B cell (primary cell): ENCODE measurements at regions not wholly inside any gene's neighbourhood (a gene's known extent, or its start where the extent isn't known, plus 50 kb on each side); places are given as distances from the start of the nearest gene placed in this dataset.

Experiments used
- ATAC-seq: fragments of 200-7000 bp; cut with Tn5 transposase; one replicate; pipeline ENCODE4 v1.10.0; 2021; ENCODE audit warnings: low read depth, mild to moderate bottlenecking, moderate number of reproducible peaks, moderate library complexity
- CTCF ChIA-PET: fragments of 350-600 bp; sonication (Branson Sonifier 250); formaldehyde crosslinking; loops from one replicate; lab custom pipeline; 2021; ENCODE audit warnings: antibody characterized with exemption, inconsistent platforms; lab: Charles Lee
- POLR2A ChIA-PET: fragments of 350-600 bp; sonication (Branson Sonifier 250); formaldehyde crosslinking; loops from one replicate; lab custom pipeline; 2021; ENCODE audit warnings: antibody characterized with exemption; lab: Charles Lee
- DNase-seq: peaks from one replicate; pipeline ENCODE4 v3.0.0; 2013
- H2AFZ ChIP-seq: 2 replicates; pipeline ENCODE4 v1.6.1; 2012; ENCODE audit warnings: mild to moderate bottlenecking, low read depth, low read length; ENCODE audit not compliant: insufficient read depth, poor library complexity, severe bottlenecking
- H3K27ac ChIP-seq, 2 donors: 1 replicate in 1 of 2; 2 replicates in 1 of 2; pipeline ENCODE4 v1.5.1; 2012 to 2013; ENCODE audit warnings: low read length in 2 of 2, mild to moderate bottlenecking in 2 of 2, moderate library complexity in 1 of 2
- H3K27me3 ChIP-seq, 4 experiments: fragments of 200-600 bp in 1 of 4; sonication (generic) in 1 of 4; replicated peaks in 1 of 4; 1 replicate in 2 of 4; 2 replicates in 2 of 4; pipeline versions ENCODE4 v1.6.1 to v1.7.0; 2013 to 2016; ENCODE audit warnings: low read length in 3 of 4, mild to moderate bottlenecking in 2 of 4, mixed read lengths in 1 of 4, moderate library complexity in 1 of 4; ENCODE audit not compliant: insufficient read depth in 4 of 4, control insufficient read depth in 3 of 4; ENCODE audit errors: control extremely low read depth in 1 of 4
- H3K36me3 ChIP-seq, 2 experiments: replicated peaks in 1 of 2; 1 replicate in 1 of 2; 2 replicates in 1 of 2; pipeline versions ENCODE4 v1.6.1 to v1.7.1; 2013; ENCODE audit warnings: low read length in 1 of 2; ENCODE audit not compliant: insufficient read depth in 2 of 2, control insufficient read depth in 1 of 2; ENCODE audit errors: control extremely low read depth in 1 of 2, extremely low read depth in 1 of 2
- H3K4me1 ChIP-seq, 2 donors: fragments of 200-600 bp in 1 of 2; sonication (generic) in 1 of 2; 1 replicate in 1 of 2; 2 replicates in 1 of 2; pipeline versions ENCODE4 v1.5.1 to v1.6.1; 2013 to 2017; ENCODE audit warnings: low read length in 2 of 2; ENCODE audit not compliant: control insufficient read depth in 2 of 2, insufficient read depth in 2 of 2
- H3K4me2 ChIP-seq: replicated peaks from 2 replicates; pipeline ENCODE3; 2012; ENCODE audit warnings: mild to moderate bottlenecking, low read depth, low read length; ENCODE audit not compliant: poor library complexity, severe bottlenecking
- H3K4me3 ChIP-seq, 5 experiments: fragments of 200-600 bp in 1 of 5; sonication (generic) in 1 of 5; 1 replicate in 3 of 5; 2 replicates in 2 of 5; pipeline versions ENCODE4 v1.5.1 to v1.7.0; 2011 to 2016; ENCODE audit warnings: low read length in 4 of 5, mild to moderate bottlenecking in 4 of 5, low read depth in 2 of 5, control low read depth in 1 of 5, moderate library complexity in 1 of 5; ENCODE audit not compliant: insufficient read depth in 1 of 5; ENCODE audit errors: control extremely low read depth in 1 of 5, extremely low read depth in 1 of 5
- H3K79me2 ChIP-seq: fragments of 200-600 bp; sonication (generic); one replicate; pipeline ENCODE4 v1.6.0; 2016; ENCODE audit warnings: low read length; ENCODE audit not compliant: control insufficient read depth, insufficient read depth
- H3K9ac ChIP-seq: fragments of 200-600 bp; sonication (generic); 2 replicates; pipeline ENCODE4 v1.6.1; 2017; ENCODE audit warnings: mild to moderate bottlenecking, low read length, moderate library complexity
- H3K9me3 ChIP-seq, 3 donors: one replicate each; pipeline versions ENCODE4 v1.6.1 to v1.7.1; 2013; ENCODE audit warnings: low read length in 2 of 3; ENCODE audit not compliant: control insufficient read depth in 2 of 3, insufficient read depth in 1 of 3; ENCODE audit errors: control extremely low read depth in 1 of 3
- H4K20me1 ChIP-seq: 2 replicates; pipeline ENCODE4 v1.6.0; 2012; ENCODE audit warnings: mild to moderate bottlenecking, low read length; ENCODE audit not compliant: insufficient read depth, control insufficient read depth, poor library complexity, severe bottlenecking
- H3K27ac Mint-ChIP-seq: one replicate; pipeline ENCODE4 v1.8.0; 2021; ENCODE audit warnings: mixed read lengths
- H3K27me3 Mint-ChIP-seq: one replicate; pipeline ENCODE4 v1.8.0; 2021; ENCODE audit warnings: mixed read lengths
- H3K4me1 Mint-ChIP-seq: one replicate; pipeline ENCODE4 v1.8.0; 2021; ENCODE audit warnings: mixed read lengths
- H3K4me3 Mint-ChIP-seq: one replicate; pipeline ENCODE4 v1.8.0; 2021; ENCODE audit warnings: mixed read lengths
- H3K9me3 Mint-ChIP-seq: one replicate; pipeline ENCODE4 v1.8.0; 2022; ENCODE audit warnings: mixed read lengths; ENCODE audit not compliant: insufficient read depth
- EZH2 ChIP-seq: IDR thresholded peaks from 2 replicates; pipeline ENCODE4 v1.6.1; 2012; ENCODE audit warnings: borderline replicate concordance, low read depth, mild to moderate bottlenecking, moderate library complexity, low read length; ENCODE audit not compliant: insufficient read depth, poor library complexity, severe bottlenecking
- WGBS: methylation state at CpG from one replicate; pipeline ENCODE4 v1.1.5; 2013; ENCODE audit warnings: missing lambda C conversion rate; ENCODE audit not compliant: insufficient coverage; 5-methylcytosine and 5-hydroxymethylcytosine counted together
- intact Hi-C: fragments of 100-400 bp; cut with micrococcal nuclease; formaldehyde crosslinking; loops from one replicate; pipeline ENCODE4 v1.10.0; 2022
- TF ChIP-seq, protein P1 (sequence below): fragments of 200-600 bp; IDR thresholded peaks from one replicate; pipeline ENCODE4 v1.8.0; 2022; ENCODE audit warnings: antibody characterized with exemption, mild to moderate bottlenecking

DNA sequence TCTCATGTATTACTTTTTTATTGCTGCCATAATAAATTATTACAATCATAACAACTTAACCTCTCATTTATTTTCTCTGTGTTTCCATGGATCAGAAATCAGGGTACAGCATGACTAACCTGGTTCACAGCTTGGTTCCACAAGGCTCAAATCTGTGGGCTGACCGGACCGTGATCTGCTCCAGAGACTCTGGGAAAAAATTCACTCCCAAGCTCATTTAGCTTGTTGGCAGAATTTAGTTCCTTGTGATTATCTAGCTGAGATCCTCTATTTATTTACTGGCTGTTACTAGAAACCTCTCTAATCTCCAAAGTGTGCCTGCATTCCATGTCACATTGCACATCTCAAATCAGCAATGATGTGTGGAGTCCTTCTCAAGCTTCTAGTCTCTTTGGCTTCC lies 386.6 kb downstream of the DIPK2A start:
- DNase-seq (no peak), ATAC-seq (no peak)
- Histone ChIP-seq H3K9me3 (no peaks in the 10 kb centered on the region), H3K79me2 (no peaks in the 10 kb centered on the region), H3K27me3 (no peaks in the 10 kb centered on the region), H4K20me1 (no peaks in the 10 kb centered on the region), H3K9ac (no peak overlapping the region), H3K4me2 (no peak overlapping the region), H2AFZ (no peak overlapping the region), H3K36me3 (no peaks in the 10 kb centered on the region), H3K4me1 (no peaks in the 10 kb centered on the region), H3K27ac (no peak overlapping the region), H3K4me3 (no peak overlapping the region)
- H3K4me3 Mint-ChIP-seq = no peak overlapping the region
- no peaks in the 10 kb centered on the region for H3K4me1 Mint-ChIP-seq
- POLR2A ChIA-PET = no interaction called here
- peaks cover 2% of the 10 kb centered on the region for H3K9me3 Mint-ChIP-seq
- intact Hi-C loops = no loop called here
- CTCF ChIA-PET = no interaction called here
- H3K27ac Mint-ChIP-seq = no peak overlapping the region
- H3K27me3 Mint-ChIP-seq = peaks cover 3% of the 10 kb centered on the region
- no peak for TF ChIP-seq EZH2
- TF ChIP-seq, protein P1, sequence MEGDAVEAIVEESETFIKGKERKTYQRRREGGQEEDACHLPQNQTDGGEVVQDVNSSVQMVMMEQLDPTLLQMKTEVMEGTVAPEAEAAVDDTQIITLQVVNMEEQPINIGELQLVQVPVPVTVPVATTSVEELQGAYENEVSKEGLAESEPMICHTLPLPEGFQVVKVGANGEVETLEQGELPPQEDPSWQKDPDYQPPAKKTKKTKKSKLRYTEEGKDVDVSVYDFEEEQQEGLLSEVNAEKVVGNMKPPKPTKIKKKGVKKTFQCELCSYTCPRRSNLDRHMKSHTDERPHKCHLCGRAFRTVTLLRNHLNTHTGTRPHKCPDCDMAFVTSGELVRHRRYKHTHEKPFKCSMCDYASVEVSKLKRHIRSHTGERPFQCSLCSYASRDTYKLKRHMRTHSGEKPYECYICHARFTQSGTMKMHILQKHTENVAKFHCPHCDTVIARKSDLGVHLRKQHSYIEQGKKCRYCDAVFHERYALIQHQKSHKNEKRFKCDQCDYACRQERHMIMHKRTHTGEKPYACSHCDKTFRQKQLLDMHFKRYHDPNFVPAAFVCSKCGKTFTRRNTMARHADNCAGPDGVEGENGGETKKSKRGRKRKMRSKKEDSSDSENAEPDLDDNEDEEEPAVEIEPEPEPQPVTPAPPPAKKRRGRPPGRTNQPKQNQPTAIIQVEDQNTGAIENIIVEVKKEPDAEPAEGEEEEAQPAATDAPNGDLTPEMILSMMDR = no peak
- no CpG with 5 or more reads among the region's 2 CpGs for WGBS

DNA sequence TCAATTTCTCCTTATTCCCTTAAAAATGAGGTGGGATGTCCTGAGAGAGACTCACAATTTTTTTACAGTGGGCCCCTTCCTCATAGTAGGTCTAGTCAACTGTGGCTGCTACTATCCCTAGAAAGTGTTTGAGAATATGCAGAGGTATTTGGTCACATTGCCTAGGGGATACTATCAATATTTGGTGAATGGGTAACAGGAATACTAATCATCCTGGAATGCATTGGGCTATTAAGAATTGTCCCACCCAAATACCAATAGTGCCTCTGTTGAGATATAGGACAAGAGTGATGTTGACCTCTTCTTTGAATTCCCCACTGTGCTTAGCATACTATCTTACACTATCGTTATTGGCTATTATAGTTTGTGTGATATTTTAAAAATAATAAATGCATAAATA lies 389.4 kb downstream of the DIPK2A start:
- H3K27me3 Mint-ChIP-seq = peaks cover 3% of the 10 kb centered on the region
- Histone ChIP-seq H3K9me3 (no peaks in the 10 kb centered on the region), H3K27me3 (no peaks in the 10 kb centered on the region), H3K4me1 (no peaks in the 10 kb centered on the region), H3K79me2 (no peaks in the 10 kb centered on the region), H3K4me3 (no peak overlapping the region), H2AFZ (no peak overlapping the region), H4K20me1 (no peaks in the 10 kb centered on the region), H3K27ac (no peak overlapping the region), H3K36me3 (no peaks in the 10 kb centered on the region), H3K9ac (no peak overlapping the region), H3K4me2 (no peak overlapping the region)
- H3K9me3 Mint-ChIP-seq = peaks cover 2% of the 10 kb centered on the region
- ATAC-seq (no peak), DNase-seq (no peak)
- TF ChIP-seq, protein P1 = no peak
- no peak for TF ChIP-seq EZH2
- no CpG with 5 or more reads among the region's 1 CpG for WGBS
- H3K4me1 Mint-ChIP-seq = no peaks in the 10 kb centered on the region
- H3K4me3 Mint-ChIP-seq = no peak overlapping the region
- CTCF ChIA-PET = interaction anchor here (1.2 kb wide), 1 partner anchor 9 kb away, joined by 3 read pairs; no protein-coding TSS in a partner anchor
- intact Hi-C loops = no loop called here
- no peak overlapping the region for H3K27ac Mint-ChIP-seq
- POLR2A ChIA-PET = no interaction called here
